ENCODE measurements at regions not wholly inside any gene's neighbourhood (a gene's known extent, or its start where the extent isn't known, plus 50 kb on each side); places are given as distances from the start of the nearest gene placed in this dataset.

- in situ Hi-C loops (cut with HindIII; ENCODE audit: low pct_ligation_motif_present, low sequenced_read_pairs): no loop called here
- H3K27me3 ChIP-seq (replicated peaks): no peaks in the 10 kb centered on the region
- H3K27ac ChIP-seq: no peak overlapping the region
- no peak for TF ChIP-seq CTCF (IDR thresholded peaks at IDR 0.05; ENCODE audit: low read depth, low read length, missing control alignments)
- H3K4me3 ChIP-seq (ENCODE audit: low read depth, low read length): no peak overlapping the region
- H3K36me3 ChIP-seq (replicated peaks): no peaks in the 10 kb centered on the region
- DNase-seq: no peak
Measured at GRCh38 chr6:148087659-148088058, 255.0 kb upstream of the SASH1 start.

GRCh38 chr6:148090326-148090725 is 252.3 kb upstream of the SASH1 start:
- Histone ChIP-seq H3K27ac (no peak overlapping the region), H3K4me3 (ENCODE audit: low read depth, low read length) (no peak overlapping the region), H3K36me3 (replicated peaks) (no peaks in the 10 kb centered on the region), H3K27me3 (replicated peaks) (no peaks in the 10 kb centered on the region)
- no peak for TF ChIP-seq CTCF (IDR thresholded peaks at IDR 0.05; ENCODE audit: low read depth, low read length, missing control alignments)
- in situ Hi-C loops (cut with HindIII; ENCODE audit: low pct_ligation_motif_present, low sequenced_read_pairs): no loop called here
- no peak for DNase-seq

GRCh38 chr6:148091394-148091793 is 251.2 kb upstream of the SASH1 start:
- H3K27me3 ChIP-seq (replicated peaks): no peaks in the 10 kb centered on the region
- no peak for TF ChIP-seq CTCF (IDR thresholded peaks at IDR 0.05; ENCODE audit: low read depth, low read length, missing control alignments)
- H3K36me3 ChIP-seq (replicated peaks): no peaks in the 10 kb centered on the region
- no peak overlapping the region for H3K4me3 ChIP-seq (ENCODE audit: low read depth, low read length)
- DNase-seq: no peak
- in situ Hi-C loops (cut with HindIII; ENCODE audit: low pct_ligation_motif_present, low sequenced_read_pairs): no loop called here
- H3K27ac ChIP-seq: no peak overlapping the region

- no peak for TF ChIP-seq CTCF (IDR thresholded peaks at IDR 0.05; ENCODE audit: low read depth, low read length, missing control alignments)
- in situ Hi-C loops (cut with HindIII; ENCODE audit: low pct_ligation_motif_present, low sequenced_read_pairs): no loop called here
- H3K27ac ChIP-seq: no peak overlapping the region
- no peak for DNase-seq
- no peaks in the 10 kb centered on the region for H3K36me3 ChIP-seq (replicated peaks)
- H3K4me3 ChIP-seq (ENCODE audit: low read depth, low read length): peak overlapping the region; percentile 7
- no peaks in the 10 kb centered on the region for H3K27me3 ChIP-seq (replicated peaks)
Measured at GRCh38 chr6:148103436-148103835, 239.2 kb upstream of the SASH1 start.

GRCh38 chr6:148104131-148104530 is 238.5 kb upstream of the SASH1 start:
- H3K36me3 ChIP-seq (replicated peaks): no peaks in the 10 kb centered on the region
- H3K27me3 ChIP-seq (replicated peaks): no peaks in the 10 kb centered on the region
- no peak for TF ChIP-seq CTCF (IDR thresholded peaks at IDR 0.05; ENCODE audit: low read depth, low read length, missing control alignments)
- DNase-seq: no peak
- no peak overlapping the region for H3K27ac ChIP-seq
- in situ Hi-C loops (cut with HindIII; ENCODE audit: low pct_ligation_motif_present, low sequenced_read_pairs): no loop called here
- no peak overlapping the region for H3K4me3 ChIP-seq (ENCODE audit: low read depth, low read length)

GRCh38 chr6:148105695-148106094 is 236.9 kb upstream of the SASH1 start:
- Histone ChIP-seq H3K27me3 (replicated peaks) (no peaks in the 10 kb centered on the region), H3K27ac (no peak overlapping the region), H3K36me3 (replicated peaks) (no peaks in the 10 kb centered on the region), H3K4me3 (ENCODE audit: low read depth, low read length) (no peak overlapping the region)
- TF ChIP-seq CTCF (IDR thresholded peaks at IDR 0.05; ENCODE audit: low read depth, low read length, missing control alignments): no peak
- no peak for DNase-seq
- in situ Hi-C loops (cut with HindIII; ENCODE audit: low pct_ligation_motif_present, low sequenced_read_pairs): no loop called here

Measured in brain microvascular endothelial cell (primary cell).